K562 (cell line): ENCODE measurements at regions not wholly inside any gene's neighbourhood (a gene's known extent, or its start where the extent isn't known, plus 50 kb on each side); places are given as distances from the start of the nearest gene placed in this dataset.

Source experiments
- ATAC-seq: fragments of 200-7000 bp; cut with Tn5 transposase; 3 replicates; pipeline ENCODE4 v1.9.1; 2020; ENCODE audit warnings: moderate library complexity
- BruUV-seq: library from RNA; stranded (reverse); fragments of 400-500 nt; replicated peaks from 2 replicates; lab custom pipeline; 2021; lab: Mats Ljungman, UMichigan
- CTCF ChIA-PET: fragments of 300-600 bp; formaldehyde crosslinking; extraction: SDS; loops from one replicate; lab custom pipeline; 2021; ENCODE audit warnings: low intra/inter-chr PET ratio; lab: Yijun Ruan, JAX
- POLR2A ChIA-PET: fragments of 300-600, 350-650 bp; sonication (Branson Sonifier 250); formaldehyde crosslinking; extraction: SDS; loops from one replicate; lab custom pipeline; 2021; ENCODE audit warnings: antibody characterized with exemption, inconsistent platforms; lab: Yijun Ruan, JAX
- DNase-seq, 4 experiments: peaks; one replicate each; pipeline versions ENCODE4 v3.0.0 to v3.0.0-alpha.2; 2011 to 2018; ENCODE audit warnings: low spot score in 3 of 4, mixed read lengths in 3 of 4; ENCODE audit errors: extremely low read depth in 1 of 4
- FAIRE-seq: peaks from 2 replicates; lab custom pipeline; 2011; peaks lifted over from hg19 to GRCh38; lab: Jason Lieb, UNC
- H2AFZ ChIP-seq: 2 replicates; pipeline ENCODE4 v1.6.0; 2011; ENCODE audit warnings: low read depth, low read length, control low read depth, inconsistent platforms
- H3K27ac ChIP-seq: fragments of 200-600 bp; 3 replicates; pipeline ENCODE4 v1.8.0; 2011; ENCODE audit warnings: low read depth, mild to moderate bottlenecking, control low read depth, inconsistent platforms, low read length, moderate library complexity, mixed read lengths; ENCODE audit errors: extremely low read depth
- H3K27me3 ChIP-seq, 2 experiments: fragments of 300-600 bp in 1 of 2; 2 replicates in 1 of 2; 3 replicates in 1 of 2; pipeline versions ENCODE4 v1.6.0 to v1.8.0; 2011; ENCODE audit warnings: inconsistent platforms in 2 of 2, low read length in 2 of 2, mild to moderate bottlenecking in 1 of 2, mixed read lengths in 1 of 2, moderate library complexity in 1 of 2; ENCODE audit not compliant: control insufficient read depth in 2 of 2, insufficient read depth in 2 of 2
- H3K36me3 ChIP-seq: fragments of 300-600 bp; 3 replicates; pipeline ENCODE4 v1.8.0; 2011; ENCODE audit warnings: mild to moderate bottlenecking, low read length, inconsistent platforms; ENCODE audit not compliant: control insufficient read depth, insufficient read depth
- H3K4me1 ChIP-seq, 2 experiments: fragments of 200-600 bp in 1 of 2; replicated peaks in 1 of 2; 2 replicates in 1 of 2; 3 replicates in 1 of 2; pipeline versions ENCODE4 v1.5.1 to v1.8.0; 2011; ENCODE audit warnings: inconsistent platforms in 2 of 2, low read length in 2 of 2, mild to moderate bottlenecking in 1 of 2, mixed read lengths in 1 of 2, moderate library complexity in 1 of 2; ENCODE audit not compliant: control insufficient read depth in 2 of 2, insufficient read depth in 2 of 2
- H3K4me2 ChIP-seq: 2 replicates; pipeline ENCODE4 v1.6.1; 2011; ENCODE audit warnings: low read length, control low read depth, inconsistent platforms, mixed read lengths; ENCODE audit not compliant: insufficient read depth
- H3K4me3 ChIP-seq: fragments of 200-600 bp; sonication (generic), shearing (Covaris generic); 2 replicates; pipeline ENCODE4 v1.5.1; 2016; ENCODE audit warnings: control low read depth, inconsistent platforms
- H3K79me2 ChIP-seq: fragments of 200-600 bp; 3 replicates; pipeline ENCODE4 v1.8.0; 2011; ENCODE audit warnings: low read length, inconsistent platforms; ENCODE audit not compliant: control insufficient read depth, insufficient read depth
- H3K9ac ChIP-seq, 2 experiments: 2 replicates each; pipeline versions ENCODE4 v1.6.0 to v1.6.1; 2011; ENCODE audit warnings: low read depth in 2 of 2, low read length in 2 of 2, control low read depth in 1 of 2, inconsistent platforms in 1 of 2, mild to moderate bottlenecking in 1 of 2, mixed read lengths in 1 of 2; ENCODE audit not compliant: insufficient read depth in 1 of 2
- H3K9me1 ChIP-seq: one replicate; pipeline ENCODE4 v1.6.0; 2011; ENCODE audit warnings: inconsistent platforms, mild to moderate bottlenecking, low read length, moderate library complexity; ENCODE audit not compliant: control insufficient read depth, insufficient read depth
- H3K9me3 ChIP-seq: replicated peaks from 2 replicates; pipeline ENCODE4 v1.5.1; 2011; ENCODE audit warnings: low read depth, low read length, inconsistent platforms; ENCODE audit not compliant: control insufficient read depth, insufficient read depth
- H4K20me1 ChIP-seq: replicated peaks from 2 replicates; pipeline ENCODE4 v1.6.1; 2011; ENCODE audit warnings: low read length, inconsistent platforms, mixed read lengths; ENCODE audit not compliant: control insufficient read depth, insufficient read depth
- CBFA2T3 ChIP-seq: fragments of 450-650 bp; IDR thresholded peaks from 2 replicates; pipeline ENCODE4 v1.6.1; 2017
- CCNT2 ChIP-seq: IDR thresholded peaks from 2 replicates; pipeline ENCODE4 v1.6.1; 2011; ENCODE audit warnings: borderline replicate concordance, low read depth, mild to moderate bottlenecking, moderate library complexity, mixed read lengths, low read length; ENCODE audit not compliant: insufficient read length; ENCODE audit errors: extremely low read depth
- CREB3L1 ChIP-seq: fragments of 450-650 bp; IDR thresholded peaks from 2 replicates; pipeline ENCODE4 v1.6.1; 2014; ENCODE audit warnings: low read depth, mild to moderate bottlenecking, moderate library complexity, borderline replicate concordance
- HES1 ChIP-seq: fragments of 450-650 bp; IDR thresholded peaks from 2 replicates; pipeline ENCODE4 v1.6.1; 2016; ENCODE audit warnings: low read depth, mild to moderate bottlenecking, moderate library complexity
- HMBOX1 ChIP-seq: sonication (generic); IDR thresholded peaks from 2 replicates; pipeline ENCODE4 v1.6.1; 2016
- KLF13 ChIP-seq: fragments of 450-650 bp; IDR thresholded peaks from 2 replicates; pipeline ENCODE4 v1.6.1; 2016; ENCODE audit warnings: missing genetic modification characterization, low read depth, mild to moderate bottlenecking, missing compliant biosample characterization, moderate library complexity, borderline replicate concordance
- LARP7 ChIP-seq: fragments of 450-650 bp; IDR thresholded peaks from 2 replicates; pipeline ENCODE4 v1.6.1; 2016
- MECOM ChIP-seq: fragments of 250-450 bp; sonication (Bioruptor Pico); IDR thresholded peaks from 2 replicates; pipeline ENCODE4 v1.8.0; 2022; ENCODE audit warnings: inconsistent platforms
- MTA3 ChIP-seq: fragments of 450-650 bp; formaldehyde crosslinking; IDR thresholded peaks from 2 replicates; pipeline ENCODE4 v1.6.1; 2017; ENCODE audit warnings: mild to moderate bottlenecking, borderline replicate concordance
- NFE2 ChIP-seq: IDR thresholded peaks from 2 replicates; pipeline ENCODE4 v1.6.1; 2014; ENCODE audit warnings: antibody characterized with exemption, low read depth
- NFRKB ChIP-seq: fragments of 450-650 bp; IDR thresholded peaks from 2 replicates; pipeline ENCODE4 v1.6.1; 2016; ENCODE audit warnings: low read depth
- PHTF2 ChIP-seq: fragments of 250-450 bp; sonication (Bioruptor Pico); IDR thresholded peaks from 2 replicates; pipeline ENCODE4 v1.5.0; 2021; ENCODE audit warnings: mild to moderate bottlenecking
- STAG1 ChIP-seq: sonication (generic); formaldehyde crosslinking; IDR thresholded peaks from 2 replicates; pipeline ENCODE4 v1.5.0; 2020; ENCODE audit warnings: missing genetic modification reagents, borderline replicate concordance
- TRIM24 ChIP-seq, 2 experiments: fragments of 450-650 bp; IDR thresholded peaks; 2 replicates each; pipeline ENCODE4 v1.6.1; 2016
- TSHZ1 ChIP-seq: fragments of 250-450 bp; sonication (Bioruptor Pico); IDR thresholded peaks from 2 replicates; pipeline ENCODE4 v1.4.0; 2020; ENCODE audit warnings: mild to moderate bottlenecking, moderate library complexity
- ZNF274 ChIP-seq: IDR thresholded peaks from 2 replicates; pipeline ENCODE4 v1.6.1; 2011; ENCODE audit warnings: low read depth, mild to moderate bottlenecking, low read length, moderate library complexity, borderline replicate concordance
- ZNF717 ChIP-seq: fragments of 250-450 bp; sonication (Bioruptor Pico); IDR thresholded peaks from 2 replicates; pipeline ENCODE4 v1.5.0; 2021
- ZSCAN32 ChIP-seq: fragments of 450-650 bp; formaldehyde crosslinking; IDR thresholded peaks from 2 replicates; pipeline ENCODE4 v1.4.0; 2020; ENCODE audit warnings: mild to moderate bottlenecking, moderate library complexity
- WGBS: fragments of 100-300 bp; shearing (Covaris generic); methylation state at CpG from one replicate; pipeline ENCODE4 v1.1.6; 2016; ENCODE audit warnings: low coverage, mixed read lengths; ENCODE audit not compliant: insufficient coverage; ENCODE audit errors: missing lambda C conversion rate; 5-methylcytosine and 5-hydroxymethylcytosine counted together
- in situ Hi-C: fragments of 300-500 bp; cut with MboI; formaldehyde crosslinking; loops from 4 replicates; pipeline ENCODE4 v1.15.0; 2018; ENCODE audit warnings: inconsistent platforms, mixed read lengths
- intact Hi-C: fragments of 100-400 bp; cut with micrococcal nuclease; formaldehyde crosslinking; loops from 2 replicates; pipeline ENCODE4 v1.14.2; 2022

DNA sequence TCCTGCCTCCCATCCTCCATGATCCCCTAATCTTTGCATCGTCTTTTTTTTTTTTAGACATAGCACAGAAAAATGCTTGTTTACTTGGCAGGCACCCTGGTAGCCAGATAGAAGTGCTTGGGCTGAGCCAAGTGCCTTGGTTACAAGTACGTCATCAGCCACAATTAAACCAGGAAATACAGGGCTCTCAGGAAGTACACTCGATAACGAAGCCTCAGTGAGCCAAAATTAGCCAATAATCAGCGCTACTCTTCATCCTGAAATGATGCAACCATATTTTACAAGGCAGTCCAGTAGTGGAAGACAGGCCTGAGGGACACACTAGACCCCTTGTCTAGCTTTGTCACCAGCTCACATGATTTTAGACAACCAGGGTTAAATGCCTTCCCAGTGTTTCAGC, 194.0 kb upstream of the NBEA start (continued):
- TF ChIP-seq ZNF717 (CRISPR knock-in tag) (no peak), HES1 (no peak), NFRKB (no peak), KLF13 (tag) (no peak), ZNF274 (no peak)

DNA sequence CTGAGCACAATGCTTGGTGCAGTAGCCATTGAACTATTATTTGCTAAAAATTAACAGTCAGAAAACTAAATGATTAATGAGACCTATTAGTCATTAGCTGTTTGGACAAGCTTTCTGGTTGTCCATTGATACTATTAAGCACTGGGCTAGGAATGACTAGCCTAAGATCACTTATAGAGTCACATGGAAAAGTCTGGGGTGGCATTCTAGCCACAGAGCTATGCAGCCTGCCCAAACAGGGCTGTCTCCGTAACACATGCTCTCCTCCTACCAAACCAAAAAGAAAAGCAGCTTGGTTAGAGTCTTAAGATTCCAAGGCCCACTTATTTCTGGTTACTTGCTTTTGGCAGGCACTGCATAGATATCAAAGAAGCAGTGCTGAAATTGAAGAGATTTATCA, 193.5 kb upstream of the NBEA start:
- Histone ChIP-seq H4K20me1 (no peaks in the 10 kb centered on the region), H3K27me3 (no peaks in the 10 kb centered on the region), H3K9ac (no peak overlapping the region), H3K9me1 (no peaks in the 10 kb centered on the region), H3K9me3 (no peaks in the 10 kb centered on the region), H3K79me2 (no peaks in the 10 kb centered on the region), H3K4me2 (no peak overlapping the region), H2AFZ (no peak overlapping the region), H3K4me3 (no peak overlapping the region), H3K4me1 (no peaks in the 10 kb centered on the region), H3K36me3 (no peaks in the 10 kb centered on the region), H3K27ac (no peak overlapping the region)
- no peak for DNase-seq
- ChIA-PET CTCF (no interaction called here), POLR2A (no interaction called here)
- in situ Hi-C loops, result no loop called here
- WGBS, result 17% methylated on average over 1 of the region's 1 CpG
- no peak for FAIRE-seq
- no TSS peak for BruUV-seq
- ATAC-seq, result no peak
- intact Hi-C loops, result no loop called here
- no peak for TF ChIP-seq CREB3L1
- TF ChIP-seq TSHZ1 (CRISPR knock-in tag), result no peak
- no peak for TF ChIP-seq STAG1 (CRISPR knock-in tag)
- TF ChIP-seq TRIM24 (IDR thresholded peaks at IDR 0.05), result no peak
- no peak for TF ChIP-seq CBFA2T3
- TF ChIP-seq NFE2, result no peak
- TF ChIP-seq CCNT2, result no peak
- TF ChIP-seq MECOM, result no peak
- TF ChIP-seq ZSCAN32, result no peak
- no peak for TF ChIP-seq PHTF2 (CRISPR knock-in tag)
- TF ChIP-seq MTA3, result no peak
- no peak for TF ChIP-seq HMBOX1
- no peak for TF ChIP-seq LARP7
